H1 (cell line): ENCODE measurements at regions not wholly inside any gene's neighbourhood (a gene's known extent, or its start where the extent isn't known, plus 50 kb on each side); places are given as distances from the start of the nearest gene placed in this dataset.

ENCODE experiments used
- CTCF ChIA-PET: fragments of 300-600 bp; sonication (Branson Sonifier 250); formaldehyde crosslinking; loops from one replicate; lab custom pipeline; 2021; ENCODE audit not compliant: partially characterized antibody; lab: Charles Lee
- POLR2A ChIA-PET: fragments of 300-600 bp; sonication (Branson Sonifier 250); formaldehyde crosslinking; loops from one replicate; lab custom pipeline; 2021; ENCODE audit warnings: inconsistent platforms; ENCODE audit not compliant: partially characterized antibody; lab: Charles Lee
- DNase-seq, 2 experiments: peaks; one replicate each; pipeline versions ENCODE4 v3.0.0 to v3.0.0-alpha.2; 2010 to 2022; ENCODE audit warnings: low spot score in 2 of 2, low read depth in 1 of 2, mixed read lengths in 1 of 2
- FAIRE-seq: peaks from 2 replicates; lab custom pipeline; 2011; peaks lifted over from hg19 to GRCh38; lab: Jason Lieb, UNC
- H2AFZ ChIP-seq: 2 replicates; pipeline ENCODE4 v1.8.1; 2012; ENCODE audit warnings: low read length, inconsistent platforms
- H2AK5ac ChIP-seq: 2 replicates; pipeline ENCODE4 v1.6.1; 2013; ENCODE audit warnings: low read depth, low read length
- H2BK120ac ChIP-seq: replicated peaks from 2 replicates; pipeline ENCODE3; 2013; ENCODE audit warnings: low read depth, low read length, inconsistent platforms
- H2BK12ac ChIP-seq: 2 replicates; pipeline ENCODE4 v1.6.1; 2013; ENCODE audit warnings: low read depth, low read length
- H2BK15ac ChIP-seq: 2 replicates; pipeline ENCODE4 v1.6.1; 2013; ENCODE audit warnings: low read length
- H2BK20ac ChIP-seq: 2 replicates; pipeline ENCODE4 v1.6.1; 2013; ENCODE audit warnings: low read length
- H2BK5ac ChIP-seq: 2 replicates; pipeline ENCODE4 v1.6.1; 2013; ENCODE audit warnings: low read depth, low read length
- H3K14ac ChIP-seq: 2 replicates; pipeline ENCODE4 v1.6.1; 2013; ENCODE audit warnings: inconsistent platforms; ENCODE audit not compliant: insufficient read length
- H3K18ac ChIP-seq: 2 replicates; pipeline ENCODE4 v1.6.1; 2013; ENCODE audit warnings: low read length; ENCODE audit errors: extremely low read depth
- H3K23ac ChIP-seq: 2 replicates; pipeline ENCODE4 v1.6.1; 2013; ENCODE audit warnings: inconsistent platforms; ENCODE audit not compliant: insufficient read length
- H3K23me2 ChIP-seq: 2 replicates; pipeline ENCODE4 v1.6.1; 2013; ENCODE audit warnings: low read depth, low read length
- H3K27ac ChIP-seq: 2 replicates; pipeline ENCODE4 v1.6.1; 2011; ENCODE audit warnings: low read depth, low read length, inconsistent platforms
- H3K27me3 ChIP-seq, 4 experiments: replicated peaks in 1 of 4; 1 replicate in 1 of 4; 2 replicates in 3 of 4; pipeline versions ENCODE4 v1.6.1 to v1.8.1; 2011 to 2013; ENCODE audit warnings: low read length in 3 of 4, mild to moderate bottlenecking in 3 of 4, inconsistent platforms in 2 of 4, mixed read lengths in 2 of 4, moderate library complexity in 1 of 4; ENCODE audit not compliant: control insufficient read depth in 3 of 4, insufficient read depth in 3 of 4; ENCODE audit errors: extremely low read depth in 1 of 4
- H3K36me3 ChIP-seq, 4 experiments: 2 replicates each; pipeline versions ENCODE4 v1.6.1 to v1.8.1; 2011 to 2013; ENCODE audit warnings: mild to moderate bottlenecking in 4 of 4, low read length in 3 of 4, moderate library complexity in 2 of 4, control low read depth in 1 of 4, inconsistent platforms in 1 of 4; ENCODE audit not compliant: insufficient read depth in 4 of 4, control insufficient read depth in 2 of 4
- H3K4ac ChIP-seq: replicated peaks from 2 replicates; pipeline ENCODE3; 2013; ENCODE audit warnings: low read length, low read depth, mixed read lengths, inconsistent platforms; ENCODE audit not compliant: insufficient read length
- H3K4me1 ChIP-seq, 4 experiments: replicated peaks in 1 of 4; 1 replicate in 1 of 4; 2 replicates in 3 of 4; pipeline versions ENCODE4 v1.6.1 to v1.8.1; 2011 to 2013; ENCODE audit warnings: low read length in 3 of 4, inconsistent platforms in 2 of 4, mixed read lengths in 1 of 4; ENCODE audit not compliant: insufficient read depth in 4 of 4, control insufficient read depth in 3 of 4
- H3K4me2 ChIP-seq, 2 experiments: 2 replicates each; pipeline versions ENCODE4 v1.6.1 to v1.8.1; 2011 to 2013; ENCODE audit warnings: low read depth in 2 of 2, low read length in 2 of 2, control low read depth in 1 of 2, inconsistent platforms in 1 of 2, mild to moderate bottlenecking in 1 of 2; ENCODE audit not compliant: insufficient read depth in 1 of 2
- H3K4me3 ChIP-seq, 4 experiments: fragments of 200-600, 300-600 bp in 1 of 4; sonication (generic), shearing (Covaris generic), sonication (Bioruptor Twin) in 1 of 4; 2 replicates each; pipeline versions ENCODE4 v1.5.1 to v1.8.1; 2011 to 2016; ENCODE audit warnings: low read length in 4 of 4, low read depth in 3 of 4, control low read depth in 2 of 4, inconsistent platforms in 2 of 4, mild to moderate bottlenecking in 2 of 4, mixed read lengths in 1 of 4, moderate library complexity in 1 of 4; ENCODE audit not compliant: insufficient read depth in 2 of 4; ENCODE audit errors: extremely low read depth in 1 of 4
- H3K56ac ChIP-seq: replicated peaks from 2 replicates; pipeline ENCODE3; 2013; ENCODE audit warnings: low read depth, mild to moderate bottlenecking, mixed read lengths, low read length, inconsistent platforms; ENCODE audit not compliant: insufficient read length
- H3K79me1 ChIP-seq: 2 replicates; pipeline ENCODE4 v1.6.1; 2013; ENCODE audit warnings: low read depth, low read length, control low read depth
- H3K79me2 ChIP-seq, 2 experiments: 2 replicates each; pipeline versions ENCODE4 v1.6.1 to v1.8.1; 2012 to 2013; ENCODE audit warnings: low read length in 2 of 2, mild to moderate bottlenecking in 2 of 2, inconsistent platforms in 1 of 2; ENCODE audit not compliant: insufficient read depth in 2 of 2, control insufficient read depth in 1 of 2
- H3K9ac ChIP-seq, 4 experiments: replicated peaks in 1 of 4; 1 replicate in 1 of 4; 2 replicates in 3 of 4; pipeline versions ENCODE4 v1.6.1 to v1.8.1; 2011 to 2013; ENCODE audit warnings: low read depth in 3 of 4, low read length in 3 of 4, control low read depth in 2 of 4, mild to moderate bottlenecking in 2 of 4, moderate library complexity in 2 of 4, inconsistent platforms in 1 of 4; ENCODE audit errors: extremely low read depth in 1 of 4
- H3K9me3 ChIP-seq, 2 experiments: 2 replicates each; pipeline versions ENCODE4 v1.6.1 to v1.8.1; 2012 to 2013; ENCODE audit warnings: mild to moderate bottlenecking in 2 of 2, moderate library complexity in 2 of 2, control low read depth in 1 of 2, inconsistent platforms in 1 of 2, low read depth in 1 of 2, low read length in 1 of 2, mixed read lengths in 1 of 2; ENCODE audit not compliant: insufficient read depth in 2 of 2
- H4K20me1 ChIP-seq, 2 experiments: replicated peaks in 1 of 2; 2 replicates each; pipeline versions ENCODE3 to v1.8.1; 2011 to 2013; ENCODE audit warnings: inconsistent platforms in 2 of 2, low read length in 2 of 2, mild to moderate bottlenecking in 1 of 2; ENCODE audit not compliant: insufficient read depth in 2 of 2, control insufficient read depth in 1 of 2
- H4K5ac ChIP-seq: 2 replicates; pipeline ENCODE4 v1.6.1; 2013; ENCODE audit warnings: low read length, low read depth, mixed read lengths, inconsistent platforms; ENCODE audit not compliant: insufficient read length
- H4K8ac ChIP-seq: 2 replicates; pipeline ENCODE4 v1.8.0; 2013; ENCODE audit warnings: mild to moderate bottlenecking, moderate library complexity, low read length, inconsistent platforms; ENCODE audit not compliant: insufficient read depth; ENCODE audit errors: extremely low read depth
- H4K91ac ChIP-seq: replicated peaks from 2 replicates; pipeline ENCODE3; 2013; ENCODE audit warnings: low read length, mixed read lengths, inconsistent platforms; ENCODE audit not compliant: insufficient read length
- CTBP2 ChIP-seq: IDR thresholded peaks from 2 replicates; pipeline ENCODE4 v1.7.0; 2011; ENCODE audit warnings: borderline replicate concordance, mild to moderate bottlenecking, moderate library complexity, mixed read lengths, low read length; ENCODE audit not compliant: insufficient read depth, insufficient read length
- POLR2A ChIP-seq, 2 experiments: IDR thresholded peaks; 1 replicate in 1 of 2; 2 replicates in 1 of 2; pipeline ENCODE4 v1.6.1; 2011; ENCODE audit warnings: low read depth in 2 of 2, low read length in 2 of 2, mild to moderate bottlenecking in 2 of 2; ENCODE audit errors: control extremely low read depth in 1 of 2
- POU5F1 ChIP-seq: IDR thresholded peaks from 2 replicates; pipeline ENCODE4 v1.6.1; 2011; ENCODE audit warnings: low read depth, mild to moderate bottlenecking, low read length, moderate library complexity
- RBBP5 ChIP-seq: IDR thresholded peaks from 2 replicates; pipeline ENCODE4 v1.7.1; 2012; ENCODE audit warnings: low read depth, mild to moderate bottlenecking, inconsistent platforms, low read length, moderate library complexity, borderline replicate concordance
- RNF2 ChIP-seq: fragments of 200-900, 300-1000 bp; sonication (generic); IDR thresholded peaks from 2 replicates; pipeline ENCODE4 v1.7.1; 2016; ENCODE audit warnings: borderline replicate concordance, low read depth, mild to moderate bottlenecking, antibody characterized with exemption, low read length; ENCODE audit not compliant: poor library complexity, severe bottlenecking; ENCODE audit errors: missing control alignments
- SIN3A ChIP-seq, 2 experiments: IDR thresholded peaks in 1 of 2; conservative IDR thresholded peaks in 1 of 2; 2 replicates each; pipeline ENCODE4 v1.6.1; 2011 to 2012; ENCODE audit warnings: low read length in 2 of 2, improper control_type of control experiment in 1 of 2, low read depth in 1 of 2, mild to moderate bottlenecking in 1 of 2
- WGBS, 2 experiments: shearing (Covaris generic) in 1 of 2; methylation state at CpG; one replicate each; pipeline versions ENCODE4 v1.1.6 to v1.1.7; 2013 to 2015; ENCODE audit warnings: low lambda C conversion rate in 2 of 2, mixed read lengths in 2 of 2, inconsistent platforms in 1 of 2, low coverage in 1 of 2, missing lambda C conversion rate in 1 of 2; ENCODE audit not compliant: insufficient replicate concordance in 2 of 2, insufficient coverage in 1 of 2, insufficient read length in 1 of 2; ENCODE audit errors: extremely low coverage in 1 of 2, missing lambda C conversion rate in 1 of 2; 5-methylcytosine and 5-hydroxymethylcytosine counted together

DNA sequence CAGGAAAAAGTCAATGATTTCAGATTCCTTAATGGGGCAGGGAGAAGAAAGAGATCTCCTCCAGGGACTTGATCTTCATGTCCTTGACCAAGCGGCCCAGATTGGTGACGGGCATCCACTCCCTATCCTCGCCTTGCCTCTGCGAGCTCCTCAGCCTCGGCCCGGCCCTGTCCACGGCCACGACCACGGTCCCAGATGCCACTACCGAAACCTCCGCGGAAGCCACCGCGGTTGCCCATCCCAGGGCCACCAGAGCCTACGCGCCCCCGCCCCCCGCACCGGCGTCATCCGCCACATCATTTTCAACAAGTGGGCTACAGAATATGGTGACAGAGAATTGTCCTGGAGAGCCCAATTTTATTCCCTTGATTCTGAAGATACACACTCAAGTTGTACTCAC is 751.2 kb upstream of the PABPC4L start:
- H2AK5ac ChIP-seq, result no peak overlapping the region
- no peak for FAIRE-seq
- H3K9ac ChIP-seq, result no peak overlapping the region
- no peak overlapping the region for H3K56ac ChIP-seq
- H2BK120ac ChIP-seq, result no peak overlapping the region
- H3K27me3 ChIP-seq, result no peaks in the 10 kb centered on the region
- CTCF ChIA-PET, result interaction anchor here (1.0 kb wide), 1 partner anchor 55 kb away, joined by 3 read pairs; no protein-coding TSS in a partner anchor
- no peak for DNase-seq
- peaks cover 0 to 4% (median 0%) of the 10 kb centered on the region in 4 experiments; a peak in 1 of 8 replicates for H3K36me3 ChIP-seq
- no peaks in the 10 kb centered on the region for H4K20me1 ChIP-seq
- H3K4me3 ChIP-seq, result no peak overlapping the region
- no peak overlapping the region for H2BK20ac ChIP-seq
- H3K23ac ChIP-seq, result no peak overlapping the region
- H3K4me1 ChIP-seq, result no peaks in the 10 kb centered on the region
- no peak overlapping the region for H2AFZ ChIP-seq
- no peak overlapping the region for H3K4ac ChIP-seq
- no peak overlapping the region for H2BK5ac ChIP-seq
- no peak overlapping the region for H3K27ac ChIP-seq
- no peak overlapping the region for H3K4me2 ChIP-seq
- 95% methylated on average over 21 of the region's 21 CpGs; no CpG with 5 or more reads in 1 of the 2 experiments for WGBS, 2 experiments
- H2BK15ac ChIP-seq, result no peak overlapping the region
- H3K18ac ChIP-seq, result no peak overlapping the region
- no peak overlapping the region for H2BK12ac ChIP-seq
- H4K5ac ChIP-seq, result no peak overlapping the region
- H3K23me2 ChIP-seq, result no peaks in the 10 kb centered on the region
- H3K79me2 ChIP-seq, result no peaks in the 10 kb centered on the region
- no peak overlapping the region for H4K91ac ChIP-seq
- H4K8ac ChIP-seq, result no peak overlapping the region
- POLR2A ChIA-PET, result no interaction called here
- peaks cover 5 to 15% of the 10 kb centered on the region in 2 experiments; a peak in 1 of 4 replicates for H3K9me3 ChIP-seq
- no peak overlapping the region for H3K14ac ChIP-seq
- no peaks in the 10 kb centered on the region for H3K79me1 ChIP-seq
- TF ChIP-seq RBBP5 (no peak), SIN3A (conservative IDR thresholded peaks at IDR 0.05 in 1 of 2, IDR thresholded peaks at IDR 0.05 in 1 of 2; ENCODE audit: low read depth in 1 of 2, low read length in 2 of 2) (no peak), RNF2 (no peak), POLR2A (IDR thresholded peaks at IDR 0.05; ENCODE audit: control extremely low read depth in 1 of 2, low read depth in 2 of 2, low read length in 2 of 2) (no peak), POU5F1 (no peak), CTBP2 (no peak)
